ACHN (cell line): ENCODE measurements at regions not wholly inside any gene's neighbourhood (a gene's known extent, or its start where the extent isn't known, plus 50 kb on each side); places are given as distances from the start of the nearest gene placed in this dataset.

ENCODE experiments used
- DNase-seq: peaks from one replicate; pipeline ENCODE4 v3.0.0-alpha.2; 2015
- in situ Hi-C: cut with HindIII; loops from 2 replicates; pipeline ENCODE4 v1.10.0; 2017; ENCODE audit warnings: low sequenced_read_pairs, low pct_ligation_motif_present, low pct_unique_long_range_greater_than_20kb

GRCh38 chr13:78777396-78777795 lies 118.4 kb upstream of the OBI1 start:
- no peak for DNase-seq
- in situ Hi-C loops, result no loop called here

- in situ Hi-C loops, result no loop called here
Measured at GRCh38 chr13:78772933-78773332, 114.0 kb upstream of the OBI1 start.

GRCh38 chr13:78770601-78771000 lies 111.6 kb upstream of the OBI1 start:
- in situ Hi-C loops, result no loop called here
- no peak for DNase-seq

More at GRCh38 chr13:78772933-78773332, 114.0 kb upstream of the OBI1 start:
- no peak for DNase-seq

- DNase-seq, result no peak
- in situ Hi-C loops, result no loop called here
Measured at GRCh38 chr13:78768950-78769349, 110.0 kb upstream of the OBI1 start.

GRCh38 chr13:78764665-78765064 lies 105.7 kb upstream of the OBI1 start:
- no peak for DNase-seq
- in situ Hi-C loops, result no loop called here

- in situ Hi-C loops, result no loop called here
- no peak for DNase-seq
Measured at GRCh38 chr13:78762825-78763224, 103.9 kb upstream of the OBI1 start.

GRCh38 chr13:78759704-78760103 lies 100.7 kb upstream of the OBI1 start:
- no peak for DNase-seq
- in situ Hi-C loops, result no loop called here

GRCh38 chr13:78758549-78758948 lies 99.6 kb upstream of the OBI1 start:
- no peak for DNase-seq
- in situ Hi-C loops, result no loop called here

GRCh38 chr13:78753435-78753834 lies 94.5 kb upstream of the OBI1 start:
- in situ Hi-C loops, result no loop called here
- DNase-seq, result no peak

GRCh38 chr13:78750735-78751134 lies 91.8 kb upstream of the OBI1 start:
- DNase-seq, result no peak
- in situ Hi-C loops, result no loop called here

- in situ Hi-C loops, result no loop called here
- no peak for DNase-seq
Measured at GRCh38 chr13:78743973-78744372, 85.0 kb upstream of the OBI1 start.

GRCh38 chr13:78742659-78743058 lies 83.7 kb upstream of the OBI1 start:
- DNase-seq, result no peak
- in situ Hi-C loops, result no loop called here

- in situ Hi-C loops, result no loop called here
- no peak for DNase-seq
Measured at GRCh38 chr13:78736142-78736541, 77.2 kb upstream of the OBI1 start.

- in situ Hi-C loops, result no loop called here
- no peak for DNase-seq
Measured at GRCh38 chr13:78732445-78733017, 73.6 kb upstream of the OBI1 start.

- in situ Hi-C loops, result no loop called here
- no peak for DNase-seq
Measured at GRCh38 chr13:78722700-78723099, 63.7 kb upstream of the OBI1 start.

- no peak for DNase-seq
- in situ Hi-C loops, result no loop called here
Measured at GRCh38 chr13:78719367-78719766, 60.4 kb upstream of the OBI1 start.

GRCh38 chr13:78714717-78715116 lies 55.8 kb upstream of the OBI1 start:
- in situ Hi-C loops, result no loop called here
- no peak for DNase-seq

- in situ Hi-C loops, result no loop called here
- no peak for DNase-seq
Measured at GRCh38 chr13:78712831-78713230, 53.9 kb upstream of the OBI1 start.

- DNase-seq, result no peak
- in situ Hi-C loops, result no loop called here
Measured at GRCh38 chr13:78709028-78709427, 50.1 kb upstream of the OBI1 start.
